GM12873 (cell line): ENCODE measurements at regions not wholly inside any gene's neighbourhood (a gene's known extent, or its start where the extent isn't known, plus 50 kb on each side); places are given as distances from the start of the nearest gene placed in this dataset.

Source experiments
- TF ChIP-seq, protein P1 (sequence below): IDR thresholded peaks from 2 replicates; pipeline ENCODE4 v1.5.1; 2012; ENCODE audit warnings: low read depth, mild to moderate bottlenecking, moderate library complexity, low read length, control low read depth; ENCODE audit not compliant: insufficient read depth; ENCODE audit errors: missing control alignments

DNA sequence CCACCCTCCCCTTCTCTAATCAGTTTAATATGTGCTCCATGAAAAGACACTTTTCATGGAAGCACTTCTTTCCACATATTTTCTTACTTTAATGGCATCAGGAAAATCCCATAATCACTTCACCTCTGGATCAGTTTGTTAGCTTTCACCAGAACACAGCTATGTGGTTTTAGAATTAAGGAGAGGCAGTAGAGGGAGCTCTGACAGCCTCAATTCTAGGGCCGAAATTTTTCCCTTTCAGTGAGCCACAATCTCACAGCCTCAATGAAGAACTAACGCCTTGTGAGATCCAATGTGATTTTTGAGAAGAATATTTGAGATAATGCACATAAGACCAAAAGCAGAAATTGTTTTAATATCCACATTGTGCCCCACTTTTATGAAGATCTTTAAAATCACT lies 1494.0 kb upstream of the CDH8 start:
- TF ChIP-seq, protein P1, sequence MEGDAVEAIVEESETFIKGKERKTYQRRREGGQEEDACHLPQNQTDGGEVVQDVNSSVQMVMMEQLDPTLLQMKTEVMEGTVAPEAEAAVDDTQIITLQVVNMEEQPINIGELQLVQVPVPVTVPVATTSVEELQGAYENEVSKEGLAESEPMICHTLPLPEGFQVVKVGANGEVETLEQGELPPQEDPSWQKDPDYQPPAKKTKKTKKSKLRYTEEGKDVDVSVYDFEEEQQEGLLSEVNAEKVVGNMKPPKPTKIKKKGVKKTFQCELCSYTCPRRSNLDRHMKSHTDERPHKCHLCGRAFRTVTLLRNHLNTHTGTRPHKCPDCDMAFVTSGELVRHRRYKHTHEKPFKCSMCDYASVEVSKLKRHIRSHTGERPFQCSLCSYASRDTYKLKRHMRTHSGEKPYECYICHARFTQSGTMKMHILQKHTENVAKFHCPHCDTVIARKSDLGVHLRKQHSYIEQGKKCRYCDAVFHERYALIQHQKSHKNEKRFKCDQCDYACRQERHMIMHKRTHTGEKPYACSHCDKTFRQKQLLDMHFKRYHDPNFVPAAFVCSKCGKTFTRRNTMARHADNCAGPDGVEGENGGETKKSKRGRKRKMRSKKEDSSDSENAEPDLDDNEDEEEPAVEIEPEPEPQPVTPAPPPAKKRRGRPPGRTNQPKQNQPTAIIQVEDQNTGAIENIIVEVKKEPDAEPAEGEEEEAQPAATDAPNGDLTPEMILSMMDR = no peak

DNA sequence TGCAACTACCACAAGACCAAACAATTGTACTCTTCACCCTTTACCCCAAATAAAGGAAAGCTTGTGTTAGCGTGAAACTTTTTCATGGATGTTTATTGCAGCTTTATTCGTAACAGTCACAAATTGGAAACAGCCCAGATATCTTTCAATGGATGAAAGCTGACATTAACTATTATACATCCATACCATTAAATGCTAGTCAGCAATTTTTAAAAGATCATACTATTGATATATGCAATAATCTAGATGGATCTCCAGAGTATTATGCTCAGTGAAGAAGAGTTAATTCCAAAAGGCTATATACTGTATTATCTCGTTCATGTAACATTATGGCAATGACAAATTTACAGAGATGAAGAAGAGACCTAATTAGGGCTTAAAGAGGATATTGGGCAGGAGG lies 1491.2 kb upstream of the CDH8 start:
- TF ChIP-seq, protein P1 = no peak

GRCh38 chr16:63516394-63516793 lies 1480.2 kb upstream of the CDH8 start:
- TF ChIP-seq, protein P1 = no peak

GRCh38 chr16:63512910-63513309 lies 1476.7 kb upstream of the CDH8 start:
- TF ChIP-seq, protein P1 = no peak

GRCh38 chr16:63497408-63497807 lies 1461.2 kb upstream of the CDH8 start:
- TF ChIP-seq, protein P1 = no peak

DNA sequence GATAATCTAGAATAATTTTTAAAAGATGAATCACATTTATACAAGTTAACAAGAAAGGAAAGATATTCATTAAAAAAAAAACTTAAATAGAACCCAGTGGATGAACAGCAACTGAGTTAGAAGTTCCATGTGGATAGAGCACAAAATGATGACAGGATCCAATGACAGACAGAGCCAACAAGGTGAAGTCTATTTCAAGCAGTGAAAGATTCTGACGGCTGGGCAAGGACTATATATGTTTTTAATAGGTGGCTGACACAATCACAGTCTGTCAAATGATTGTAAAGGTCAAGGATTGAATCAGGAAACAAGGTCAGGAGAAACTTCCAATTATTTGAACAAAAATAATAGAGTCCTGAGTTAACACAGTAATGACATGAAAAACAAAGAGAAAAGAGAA lies 1460.0 kb upstream of the CDH8 start:
- TF ChIP-seq, protein P1 = no peak

DNA sequence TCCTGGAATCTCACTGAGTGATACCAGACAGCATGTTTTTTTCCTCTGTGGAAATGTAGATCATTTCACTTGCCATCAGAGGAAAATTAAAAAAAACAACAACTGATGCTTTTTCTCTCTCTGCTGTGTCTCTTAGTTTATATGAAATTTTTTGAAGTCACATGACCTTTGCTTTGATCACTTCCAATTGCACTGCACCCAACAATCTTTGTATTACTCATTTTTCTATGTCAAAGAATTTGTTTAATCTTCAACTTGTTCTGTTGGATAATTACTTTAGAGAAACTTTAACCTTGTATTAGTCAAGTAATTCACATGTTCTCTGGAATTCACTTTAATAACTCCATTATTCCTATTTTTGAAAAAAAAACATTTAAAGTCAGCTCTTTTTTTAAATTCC lies 1452.7 kb upstream of the CDH8 start:
- TF ChIP-seq, protein P1 = no peak
